Stimulated activated naive B cell treated with anti-CD40 and anti-IgM and Interleukin-4, amounts not matched to agents 10 μg/mL and 1 μg/mL and 100 μg/mL, for 72 hours (primary cell): ENCODE measurements at regions not wholly inside any gene's neighbourhood (a gene's known extent, or its start where the extent isn't known, plus 50 kb on each side); places are given as distances from the start of the nearest gene placed in this dataset.

ENCODE experiments used
- ATAC-seq, 2 donors: fragments of 150-1000 bp; cut with Tn5 transposase; replicated peaks; 2 replicates each; pipeline ENCODE4 v1.10.0; 2021; ENCODE audit warnings: moderate library complexity in 1 of 2
- DNase-seq: peaks from one replicate; pipeline ENCODE4 v3.0.0; 2021
- H3K27ac Mint-ChIP-seq: one replicate; pipeline ENCODE4 v1.8.0; 2022; ENCODE audit warnings: mild to moderate bottlenecking, mixed read lengths
- H3K27me3 Mint-ChIP-seq, 2 donors: one replicate each; pipeline ENCODE4 v1.8.0; 2022; ENCODE audit warnings: mixed read lengths in 2 of 2
- H3K36me3 Mint-ChIP-seq, 2 donors: one replicate each; pipeline ENCODE4 v1.8.0; 2022; ENCODE audit warnings: mixed read lengths in 2 of 2, mild to moderate bottlenecking in 1 of 2
- H3K4me1 Mint-ChIP-seq, 2 donors: one replicate each; pipeline ENCODE4 v1.8.0; 2022; ENCODE audit warnings: mixed read lengths in 2 of 2, mild to moderate bottlenecking in 1 of 2
- H3K4me3 Mint-ChIP-seq, 2 donors: one replicate each; pipeline ENCODE4 v1.8.0; 2022; ENCODE audit warnings: mild to moderate bottlenecking in 2 of 2, mixed read lengths in 2 of 2, moderate library complexity in 1 of 2
- H3K9me3 Mint-ChIP-seq, 2 donors: one replicate each; pipeline ENCODE4 v1.8.0; 2022; ENCODE audit warnings: mixed read lengths in 2 of 2, mild to moderate bottlenecking in 1 of 2

- H3K36me3 Mint-ChIP-seq, result no peaks in the 10 kb centered on the region
- DNase-seq, result no peak
- H3K27ac Mint-ChIP-seq, result no peak overlapping the region
- peaks cover 29 to 44% of the 10 kb centered on the region in 2 donors for H3K27me3 Mint-ChIP-seq
- H3K9me3 Mint-ChIP-seq, result peaks cover 0 to 5% of the 10 kb centered on the region in 2 donors
- no peak overlapping the region for H3K4me3 Mint-ChIP-seq
- H3K4me1 Mint-ChIP-seq, result no peaks in the 10 kb centered on the region
- no peak for ATAC-seq
Measured at GRCh38 chr10:118465300-118465874, 123.3 kb upstream of the FAM204A start.

DNA sequence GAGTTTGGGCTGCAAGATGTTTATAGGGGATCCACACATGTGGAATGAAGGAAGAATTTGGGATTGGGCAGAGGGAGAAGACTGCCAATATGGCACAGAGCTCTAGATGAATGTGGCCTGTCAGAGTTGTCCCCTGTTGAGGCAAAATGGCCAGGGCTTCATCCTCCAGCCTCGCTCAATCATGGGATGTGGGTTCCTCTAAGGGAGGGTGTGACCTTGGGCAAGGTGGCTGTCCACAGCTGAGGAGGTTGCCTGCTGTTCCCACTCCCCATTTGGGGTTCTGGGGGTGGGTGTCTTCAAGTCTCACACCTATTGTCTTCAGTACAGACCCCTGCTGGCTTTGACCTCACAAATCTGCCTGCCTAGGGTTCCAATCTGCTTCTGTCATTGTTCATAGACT is 121.6 kb upstream of the FAM204A start:
- peaks cover 0 to 5% of the 10 kb centered on the region in 2 donors for H3K9me3 Mint-ChIP-seq
- no peaks in the 10 kb centered on the region for H3K4me1 Mint-ChIP-seq
- DNase-seq, result no peak
- H3K27ac Mint-ChIP-seq, result no peak overlapping the region
- no peak for ATAC-seq
- H3K4me3 Mint-ChIP-seq, result no peak overlapping the region
- H3K36me3 Mint-ChIP-seq, result no peaks in the 10 kb centered on the region
- peaks cover 29 to 61% of the 10 kb centered on the region in 2 donors for H3K27me3 Mint-ChIP-seq

GRCh38 chr10:118462401-118462800 is 120.3 kb upstream of the FAM204A start:
- peaks cover 0 to 5% of the 10 kb centered on the region in 2 donors for H3K9me3 Mint-ChIP-seq
- H3K4me1 Mint-ChIP-seq, result no peaks in the 10 kb centered on the region
- ATAC-seq (no peak), DNase-seq (no peak)
- no peaks in the 10 kb centered on the region for H3K36me3 Mint-ChIP-seq
- H3K27me3 Mint-ChIP-seq, result peaks cover 25 to 69% of the 10 kb centered on the region in 2 donors
- no peak overlapping the region for H3K27ac Mint-ChIP-seq
- no peak overlapping the region for H3K4me3 Mint-ChIP-seq

DNA sequence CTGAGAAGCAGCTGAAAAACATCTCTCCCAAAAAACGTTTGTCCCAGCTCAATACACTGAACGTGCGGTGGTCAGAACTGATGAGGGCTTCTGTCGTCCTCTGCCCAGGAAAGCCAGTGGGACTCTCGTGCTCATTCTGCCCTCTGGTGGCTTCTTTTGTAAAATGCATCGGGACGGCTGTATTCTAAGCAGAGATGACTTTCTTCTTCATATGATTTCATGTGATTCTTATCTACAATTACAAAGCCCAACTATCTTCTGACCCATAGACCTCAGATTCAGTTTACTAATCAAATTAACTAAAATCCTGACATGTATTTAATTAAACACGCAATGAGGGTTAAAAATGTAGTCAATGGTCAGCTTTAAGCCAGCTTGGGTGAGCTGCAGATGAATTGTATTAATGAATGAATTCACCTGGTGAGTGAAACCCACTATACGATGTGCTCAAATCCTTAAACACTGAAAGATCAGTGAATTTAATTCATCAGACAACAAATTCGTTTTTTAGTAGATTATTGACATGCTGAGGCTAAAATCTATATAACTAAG is 117.6 kb upstream of the FAM204A start:
- Mint-ChIP-seq H3K27ac (no peak overlapping the region), H3K27me3 (peaks cover 22 to 66% of the 10 kb centered on the region in 2 donors), H3K4me1 (no peaks in the 10 kb centered on the region), H3K9me3 (peaks cover 0 to 5% of the 10 kb centered on the region in 2 donors), H3K36me3 (no peaks in the 10 kb centered on the region), H3K4me3 (no peak overlapping the region)
- peak; percentile 69 to 73 for ATAC-seq
- peak; percentile 28 for DNase-seq

DNA sequence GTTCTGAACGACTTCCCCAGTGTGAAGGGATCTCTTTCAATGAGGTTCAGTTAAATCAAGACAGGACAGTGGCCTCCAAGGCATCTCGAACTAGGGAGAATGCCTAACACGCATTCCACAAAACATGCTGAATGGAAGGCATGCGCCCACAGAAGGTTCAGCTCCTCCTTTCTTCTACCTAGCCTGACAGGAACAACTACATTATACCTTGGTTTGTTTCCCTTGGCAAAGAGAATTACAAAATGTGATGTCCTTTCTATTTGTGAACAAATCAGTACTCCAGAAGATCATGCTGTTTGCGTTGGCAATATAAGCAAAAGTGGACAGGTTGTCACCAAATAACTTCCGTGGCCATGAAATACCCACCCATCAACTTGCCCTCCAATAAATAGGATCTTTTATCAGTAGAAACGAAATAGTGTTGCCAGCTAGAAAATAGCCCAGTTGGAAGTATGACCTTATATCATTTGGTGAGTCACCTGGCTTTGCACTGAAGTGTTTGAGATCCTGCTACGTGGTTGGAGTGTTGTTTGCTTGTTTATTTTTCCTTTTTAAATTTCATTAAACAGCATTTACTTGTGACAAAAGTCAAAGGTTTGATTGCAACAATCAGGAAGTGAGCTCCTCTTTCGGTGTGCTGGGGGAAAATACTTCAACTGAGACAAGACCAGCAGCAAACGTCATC is 117.0 kb upstream of the FAM204A start:
- no peak for ATAC-seq
- Mint-ChIP-seq H3K36me3 (no peaks in the 10 kb centered on the region), H3K27ac (no peak overlapping the region), H3K27me3 (peaks cover 17 to 60% of the 10 kb centered on the region in 2 donors), H3K4me1 (no peaks in the 10 kb centered on the region), H3K4me3 (no peak overlapping the region), H3K9me3 (peaks cover 0 to 3% of the 10 kb centered on the region in 2 donors)
- no peak for DNase-seq

DNA sequence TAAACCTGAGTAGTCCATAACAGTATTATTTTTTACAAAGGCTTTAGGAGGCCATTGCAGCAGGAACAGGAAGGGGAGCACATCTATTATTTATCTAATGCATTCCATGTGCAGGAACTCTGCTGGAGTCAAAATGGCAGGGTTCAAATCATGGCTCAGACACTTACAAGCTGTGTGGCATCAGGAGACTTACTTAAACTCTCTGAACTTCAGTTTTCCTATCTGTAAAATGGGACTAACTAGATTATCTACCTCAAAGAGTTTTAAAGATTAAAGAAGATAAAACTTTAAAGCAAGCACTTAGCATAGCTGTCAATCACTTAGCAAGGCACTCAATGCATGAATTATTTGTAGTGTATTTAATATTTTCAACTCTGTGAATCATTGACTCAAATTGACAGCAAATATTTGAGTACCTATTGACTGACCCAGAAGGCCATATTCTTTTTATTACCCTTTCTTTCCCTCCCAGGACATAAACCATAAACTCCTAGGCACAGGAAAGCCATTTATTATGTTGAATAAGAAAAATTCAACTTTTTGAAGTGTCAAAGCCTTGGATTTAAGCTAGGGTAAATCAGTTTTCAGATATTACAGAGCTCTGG is 115.8 kb upstream of the FAM204A start:
- Mint-ChIP-seq H3K4me1 (no peaks in the 10 kb centered on the region), H3K27me3 (peaks cover 11 to 48% of the 10 kb centered on the region in 2 donors), H3K4me3 (no peak overlapping the region), H3K9me3 (no peaks in the 10 kb centered on the region), H3K27ac (no peak overlapping the region), H3K36me3 (no peaks in the 10 kb centered on the region)
- ATAC-seq (no peak), DNase-seq (no peak)

- H3K27me3 Mint-ChIP-seq, result peaks cover 4 to 40% of the 10 kb centered on the region in 2 donors
- H3K4me3 Mint-ChIP-seq, result no peak overlapping the region
- DNase-seq, result no peak
- no peaks in the 10 kb centered on the region for H3K4me1 Mint-ChIP-seq
- no peaks in the 10 kb centered on the region for H3K36me3 Mint-ChIP-seq
- peaks cover 2 to 4% of the 10 kb centered on the region in 2 donors for H3K9me3 Mint-ChIP-seq
- no peak for ATAC-seq
- H3K27ac Mint-ChIP-seq, result no peak overlapping the region
Measured at GRCh38 chr10:118455181-118455695, 113.1 kb upstream of the FAM204A start.

GRCh38 chr10:118454211-118454610 is 112.1 kb upstream of the FAM204A start:
- H3K27ac Mint-ChIP-seq, result no peak overlapping the region

DNA sequence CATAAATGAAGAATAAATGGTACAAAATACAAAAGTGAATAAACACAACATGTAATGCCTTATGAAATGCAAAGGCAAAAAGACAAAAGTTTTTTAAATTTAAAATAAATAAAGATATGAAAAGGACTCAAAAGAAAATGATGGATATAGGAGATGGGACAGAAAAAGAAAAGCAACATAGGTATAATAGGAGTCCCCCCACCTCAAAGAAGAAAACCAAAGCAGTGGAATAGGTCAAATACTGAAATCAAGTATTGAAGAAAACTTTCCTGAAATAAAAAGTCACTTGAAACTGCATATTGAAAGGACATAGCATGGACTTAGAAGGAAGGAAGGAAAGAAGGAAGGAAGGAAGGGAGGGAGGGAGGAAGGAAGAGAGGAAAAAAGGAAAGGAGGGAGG is 110.0 kb upstream of the FAM204A start:
- Mint-ChIP-seq H3K27me3 (peaks cover 19 to 39% of the 10 kb centered on the region in 2 donors), H3K36me3 (no peaks in the 10 kb centered on the region), H3K4me1 (no peaks in the 10 kb centered on the region), H3K9me3 (peaks cover 2 to 4% of the 10 kb centered on the region in 2 donors), H3K27ac (no peak overlapping the region), H3K4me3 (no peak overlapping the region)
- ATAC-seq (no peak), DNase-seq (no peak)

More at GRCh38 chr10:118454211-118454610, 112.1 kb upstream of the FAM204A start:
- no peaks in the 10 kb centered on the region for H3K4me1 Mint-ChIP-seq
- peaks cover 10 to 37% of the 10 kb centered on the region in 2 donors for H3K27me3 Mint-ChIP-seq
- ATAC-seq (no peak), DNase-seq (no peak)
- no peak overlapping the region for H3K4me3 Mint-ChIP-seq
- no peaks in the 10 kb centered on the region for H3K36me3 Mint-ChIP-seq
- H3K9me3 Mint-ChIP-seq, result peaks cover 2 to 4% of the 10 kb centered on the region in 2 donors

DNA sequence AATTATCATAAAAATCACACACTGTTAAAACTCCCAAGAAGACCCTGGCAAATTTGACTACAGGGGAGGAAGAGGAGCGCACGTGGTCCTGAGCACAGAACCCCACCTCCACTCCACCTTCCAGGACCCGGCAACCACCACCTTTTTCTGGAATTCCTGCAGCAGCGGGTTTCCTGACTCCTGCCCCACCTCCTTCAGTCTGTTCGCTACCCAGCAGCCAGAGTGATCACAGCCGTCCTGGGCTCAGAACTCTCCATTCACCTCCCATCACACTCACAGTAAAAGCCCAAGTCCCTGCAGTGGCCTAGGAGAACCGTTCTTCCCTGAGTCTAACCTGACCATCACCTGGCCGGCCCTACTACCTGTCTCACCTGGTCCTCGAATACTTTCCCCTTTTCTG is 107.4 kb upstream of the FAM204A start:
- Mint-ChIP-seq H3K4me3 (no peak overlapping the region), H3K27me3 (peaks cover 19 to 33% of the 10 kb centered on the region in 2 donors), H3K4me1 (no peaks in the 10 kb centered on the region), H3K36me3 (no peaks in the 10 kb centered on the region), H3K9me3 (peaks cover 2 to 4% of the 10 kb centered on the region in 2 donors), H3K27ac (no peak overlapping the region)
- ATAC-seq (no peak), DNase-seq (no peak)

DNA sequence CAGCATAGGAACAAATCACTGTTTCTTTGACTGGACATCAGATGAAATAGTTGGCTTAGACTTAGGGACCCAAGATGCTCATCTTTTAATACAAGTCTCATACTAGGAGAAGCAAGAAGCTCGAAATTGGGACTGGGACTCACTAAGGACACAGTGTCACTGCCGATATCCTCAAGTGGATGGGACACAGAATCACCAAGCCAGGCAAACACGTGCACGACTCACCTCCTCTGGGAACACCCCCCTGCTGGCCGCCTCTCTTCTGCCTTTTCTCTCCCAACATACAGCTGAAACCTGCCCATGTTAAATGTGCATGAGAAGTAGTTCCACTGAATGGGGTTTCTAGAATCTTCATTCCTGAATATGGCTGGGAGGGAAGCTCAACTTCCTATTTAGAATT is 106.6 kb upstream of the FAM204A start:
- ATAC-seq, result no peak
- H3K4me1 Mint-ChIP-seq, result no peaks in the 10 kb centered on the region
- H3K27ac Mint-ChIP-seq, result no peak overlapping the region
- H3K9me3 Mint-ChIP-seq, result peaks cover 2 to 4% of the 10 kb centered on the region in 2 donors
- H3K27me3 Mint-ChIP-seq, result peaks cover 19 to 33% of the 10 kb centered on the region in 2 donors
- H3K4me3 Mint-ChIP-seq, result no peak overlapping the region
- no peak for DNase-seq
- no peaks in the 10 kb centered on the region for H3K36me3 Mint-ChIP-seq

DNA sequence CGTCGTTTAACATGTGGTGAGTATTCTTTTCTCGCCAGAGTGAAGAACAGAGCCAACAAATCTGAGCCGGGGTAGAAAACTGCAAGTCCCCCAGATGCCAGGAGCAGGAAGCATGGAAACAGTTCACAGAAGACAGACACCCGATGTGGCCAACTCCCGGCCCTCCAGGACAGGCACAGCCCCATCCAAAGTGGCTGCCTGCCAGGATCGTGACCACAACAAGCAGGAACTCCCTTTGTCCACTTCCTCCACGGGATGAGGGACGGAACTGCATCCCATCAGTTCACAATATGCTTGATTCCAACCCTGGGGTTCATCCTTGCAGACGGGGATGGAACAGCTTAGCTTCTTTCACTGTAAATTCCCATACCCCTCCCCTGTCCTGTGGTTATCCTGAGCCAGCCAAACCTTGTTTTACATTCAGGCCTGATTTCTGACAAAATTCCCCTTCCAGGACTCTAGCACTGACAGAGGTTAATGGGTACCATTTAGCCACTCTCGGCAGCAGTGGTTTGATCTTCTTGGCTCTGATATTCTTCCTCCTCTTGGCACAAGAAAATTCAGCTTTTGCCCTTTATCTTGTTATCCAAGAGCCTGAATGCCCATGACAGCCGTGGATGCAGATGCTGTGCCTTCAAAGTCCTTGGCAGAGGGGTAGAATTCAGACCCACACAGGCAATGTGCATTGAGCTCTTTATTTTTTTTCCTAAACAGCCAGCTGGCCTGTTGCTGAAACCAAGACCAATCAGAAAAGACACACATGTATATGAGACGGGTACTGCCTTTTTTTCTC is 105.5 kb upstream of the FAM204A start:
- Mint-ChIP-seq H3K27ac (no peak overlapping the region), H3K27me3 (peaks cover 19 to 33% of the 10 kb centered on the region in 2 donors), H3K36me3 (no peaks in the 10 kb centered on the region), H3K9me3 (peaks cover 2 to 4% of the 10 kb centered on the region in 2 donors), H3K4me1 (no peaks in the 10 kb centered on the region), H3K4me3 (no peak overlapping the region)
- DNase-seq (no peak), ATAC-seq (no peak)

GRCh38 chr10:118445535-118445934 is 103.4 kb upstream of the FAM204A start:
- no peak overlapping the region for H3K4me3 Mint-ChIP-seq
- H3K27me3 Mint-ChIP-seq, result peaks cover 19 to 34% of the 10 kb centered on the region in 2 donors
- H3K4me1 Mint-ChIP-seq, result no peaks in the 10 kb centered on the region
- ATAC-seq (no peak), DNase-seq (no peak)
- H3K9me3 Mint-ChIP-seq, result no peaks in the 10 kb centered on the region
- H3K27ac Mint-ChIP-seq, result no peak overlapping the region
- no peaks in the 10 kb centered on the region for H3K36me3 Mint-ChIP-seq

DNA sequence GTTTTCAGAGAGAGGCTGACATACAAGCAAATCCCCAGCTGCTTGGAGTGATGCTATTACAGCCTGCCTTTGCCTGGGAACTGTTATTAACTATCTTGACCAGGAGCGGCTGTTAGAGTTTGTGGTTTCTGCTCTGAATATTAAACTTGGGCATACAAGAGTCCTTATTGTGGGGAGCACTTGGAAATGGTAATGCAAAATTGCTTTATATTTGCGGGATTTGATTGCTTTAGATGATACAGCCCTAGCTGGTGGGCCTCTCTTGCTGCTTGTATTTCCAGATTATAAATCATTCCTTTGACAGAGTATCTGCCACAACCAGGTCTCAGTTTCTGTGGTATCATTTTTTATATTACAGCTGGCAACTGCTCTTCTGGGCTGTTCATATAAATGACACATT is 101.9 kb upstream of the FAM204A start:
- Mint-ChIP-seq H3K27ac (no peak overlapping the region), H3K9me3 (no peaks in the 10 kb centered on the region), H3K27me3 (peaks cover 26 to 30% of the 10 kb centered on the region in 2 donors), H3K4me3 (no peak overlapping the region), H3K36me3 (no peaks in the 10 kb centered on the region), H3K4me1 (no peaks in the 10 kb centered on the region)
- DNase-seq (no peak), ATAC-seq (no peak)
